IPS-18a (cell line): ENCODE measurements at regions not wholly inside any gene's neighbourhood (a gene's known extent, or its start where the extent isn't known, plus 50 kb on each side); places are given as distances from the start of the nearest gene placed in this dataset.

Source experiments
- H3K27ac ChIP-seq: one replicate; pipeline ENCODE4 v1.5.1; 2013; ENCODE audit warnings: low read length
- H3K27me3 ChIP-seq: one replicate; pipeline ENCODE4 v1.6.1; 2013; ENCODE audit warnings: mild to moderate bottlenecking, low read length; ENCODE audit not compliant: control insufficient read depth, insufficient read depth
- H3K36me3 ChIP-seq: one replicate; pipeline ENCODE4 v1.6.1; 2013; ENCODE audit warnings: low read depth, low read length; ENCODE audit not compliant: control insufficient read depth
- H3K4me1 ChIP-seq: one replicate; pipeline ENCODE4 v1.6.1; 2013; ENCODE audit warnings: low read depth, low read length; ENCODE audit not compliant: control insufficient read depth
- H3K4me3 ChIP-seq: one replicate; pipeline ENCODE4 v1.5.1; 2013; ENCODE audit warnings: low read length
- H3K9ac ChIP-seq: one replicate; pipeline ENCODE4 v1.6.1; 2013; ENCODE audit warnings: mild to moderate bottlenecking, low read length, moderate library complexity
- H3K9me3 ChIP-seq: one replicate; pipeline ENCODE4 v1.6.1; 2013; ENCODE audit warnings: low read depth, low read length; ENCODE audit not compliant: control insufficient read depth

GRCh38 chr5:74546796-74547195 lies 93.7 kb downstream of the ENC1 start:
- Histone ChIP-seq H3K9ac (no peak overlapping the region), H3K27me3 (no peaks in the 10 kb centered on the region), H3K9me3 (no peaks in the 10 kb centered on the region), H3K4me1 (peaks cover 23% of the 10 kb centered on the region), H3K27ac (no peak overlapping the region), H3K4me3 (no peak overlapping the region), H3K36me3 (no peaks in the 10 kb centered on the region)

GRCh38 chr5:74544811-74545210 lies 95.7 kb downstream of the ENC1 start:
- Histone ChIP-seq H3K4me1 (peaks cover 35% of the 10 kb centered on the region), H3K36me3 (no peaks in the 10 kb centered on the region), H3K9ac (no peak overlapping the region), H3K27me3 (no peaks in the 10 kb centered on the region), H3K4me3 (no peak overlapping the region), H3K9me3 (no peaks in the 10 kb centered on the region), H3K27ac (no peak overlapping the region)

GRCh38 chr5:74543162-74543995 lies 97.1 kb downstream of the ENC1 start:
- Histone ChIP-seq H3K9ac (peak overlapping the region; percentile 6), H3K9me3 (no peaks in the 10 kb centered on the region), H3K27me3 (no peaks in the 10 kb centered on the region), H3K27ac (peak overlapping the region; percentile 22), H3K4me3 (peak overlapping the region; percentile 27), H3K36me3 (no peaks in the 10 kb centered on the region), H3K4me1 (peaks cover 35% of the 10 kb centered on the region)

GRCh38 chr5:74542482-74542881 lies 98.0 kb downstream of the ENC1 start:
- Histone ChIP-seq H3K27ac (no peak overlapping the region), H3K4me1 (peaks cover 35% of the 10 kb centered on the region), H3K9me3 (no peaks in the 10 kb centered on the region), H3K4me3 (no peak overlapping the region), H3K27me3 (no peaks in the 10 kb centered on the region), H3K36me3 (no peaks in the 10 kb centered on the region), H3K9ac (no peak overlapping the region)

GRCh38 chr5:74541381-74541781 lies 99.1 kb downstream of the ENC1 start:
- Histone ChIP-seq H3K4me3 (no peak overlapping the region), H3K9ac (no peak overlapping the region), H3K27ac (no peak overlapping the region), H3K4me1 (peaks cover 42% of the 10 kb centered on the region), H3K27me3 (no peaks in the 10 kb centered on the region), H3K9me3 (no peaks in the 10 kb centered on the region), H3K36me3 (no peaks in the 10 kb centered on the region)

GRCh38 chr5:74540622-74541021 lies 99.9 kb downstream of the ENC1 start:
- H3K4me3 ChIP-seq = peak overlapping the region; percentile 2
- no peak overlapping the region for H3K27ac ChIP-seq
- H3K4me1 ChIP-seq = peaks cover 49% of the 10 kb centered on the region
- no peak overlapping the region for H3K9ac ChIP-seq
- no peaks in the 10 kb centered on the region for H3K9me3 ChIP-seq
- H3K36me3 ChIP-seq = no peaks in the 10 kb centered on the region
- no peaks in the 10 kb centered on the region for H3K27me3 ChIP-seq

- Histone ChIP-seq H3K9ac (no peak overlapping the region), H3K4me3 (no peak overlapping the region), H3K27me3 (no peaks in the 10 kb centered on the region), H3K27ac (no peak overlapping the region), H3K36me3 (no peaks in the 10 kb centered on the region), H3K9me3 (peaks cover under 1% of the 10 kb centered on the region), H3K4me1 (peaks cover 51% of the 10 kb centered on the region)
Observed at GRCh38 chr5:74539986-74540385, 100.5 kb downstream of the ENC1 start.

GRCh38 chr5:74538206-74538661 lies 102.3 kb downstream of the ENC1 start:
- Histone ChIP-seq H3K27me3 (no peaks in the 10 kb centered on the region), H3K27ac (no peak overlapping the region), H3K36me3 (no peaks in the 10 kb centered on the region), H3K9ac (no peak overlapping the region), H3K4me1 (peaks cover 37% of the 10 kb centered on the region), H3K4me3 (no peak overlapping the region), H3K9me3 (peaks cover 7% of the 10 kb centered on the region)

GRCh38 chr5:74536658-74537057 lies 103.9 kb downstream of the ENC1 start:
- Histone ChIP-seq H3K4me1 (peaks cover 33% of the 10 kb centered on the region), H3K9me3 (peaks cover 7% of the 10 kb centered on the region), H3K9ac (no peak overlapping the region), H3K4me3 (no peak overlapping the region), H3K27ac (peak overlapping the region; percentile 2), H3K27me3 (no peaks in the 10 kb centered on the region), H3K36me3 (no peaks in the 10 kb centered on the region)

- Histone ChIP-seq H3K27ac (no peak overlapping the region), H3K27me3 (no peaks in the 10 kb centered on the region), H3K9me3 (peaks cover 7% of the 10 kb centered on the region), H3K36me3 (no peaks in the 10 kb centered on the region), H3K9ac (no peak overlapping the region), H3K4me3 (no peak overlapping the region), H3K4me1 (peaks cover 28% of the 10 kb centered on the region)
Observed at GRCh38 chr5:74535926-74536325, 104.6 kb downstream of the ENC1 start.

GRCh38 chr5:74534397-74535129 lies 106.0 kb downstream of the ENC1 start:
- Histone ChIP-seq H3K4me1 (peaks cover 18% of the 10 kb centered on the region), H3K27me3 (no peaks in the 10 kb centered on the region), H3K4me3 (no peak overlapping the region), H3K27ac (no peak overlapping the region), H3K9me3 (peaks cover 7% of the 10 kb centered on the region), H3K36me3 (no peaks in the 10 kb centered on the region), H3K9ac (no peak overlapping the region)
